Nephron (organoid): ENCODE measurements at regions not wholly inside any gene's neighbourhood (a gene's known extent, or its start where the extent isn't known, plus 50 kb on each side); places are given as distances from the start of the nearest gene placed in this dataset.
"Not testable (repeated sequence)": the region's sequence is repeated elsewhere in the genome, so short reads cannot be mapped to it uniquely, and the experiment has no call there.

ENCODE experiments used
- H3K27ac Mint-ChIP-seq, 3 experiments: 2 replicates each; pipeline ENCODE4 v1.8.0; 2020; ENCODE audit warnings: mixed read lengths in 3 of 3, mild to moderate bottlenecking in 2 of 3, moderate library complexity in 1 of 3
- H3K27me3 Mint-ChIP-seq: 2 replicates; pipeline ENCODE4 v1.8.0; 2021; ENCODE audit warnings: low read depth, mild to moderate bottlenecking, moderate library complexity, mixed read lengths
- H3K36me3 Mint-ChIP-seq: 2 replicates; pipeline ENCODE4 v1.8.0; 2020; ENCODE audit warnings: low read depth, mixed read lengths
- H3K4me1 Mint-ChIP-seq: 2 replicates; pipeline ENCODE4 v1.8.0; 2020; ENCODE audit warnings: mixed read lengths
- H3K4me3 Mint-ChIP-seq, 3 experiments: 2 replicates each; pipeline ENCODE4 v1.8.0; 2020; ENCODE audit warnings: mild to moderate bottlenecking in 3 of 3, mixed read lengths in 3 of 3, moderate library complexity in 2 of 3
- H3K9me3 Mint-ChIP-seq: 2 replicates; pipeline ENCODE4 v1.8.0; 2020; ENCODE audit warnings: mixed read lengths
- TF ChIP-seq, protein P1 (sequence below), 3 experiments: fragments of 200-600 bp; sonication (generic); IDR thresholded peaks; one replicate each; pipeline ENCODE4 v1.5.0; 2021; ENCODE audit warnings: antibody characterized with exemption in 3 of 3; ENCODE audit not compliant: unreplicated experiment in 3 of 3

DNA sequence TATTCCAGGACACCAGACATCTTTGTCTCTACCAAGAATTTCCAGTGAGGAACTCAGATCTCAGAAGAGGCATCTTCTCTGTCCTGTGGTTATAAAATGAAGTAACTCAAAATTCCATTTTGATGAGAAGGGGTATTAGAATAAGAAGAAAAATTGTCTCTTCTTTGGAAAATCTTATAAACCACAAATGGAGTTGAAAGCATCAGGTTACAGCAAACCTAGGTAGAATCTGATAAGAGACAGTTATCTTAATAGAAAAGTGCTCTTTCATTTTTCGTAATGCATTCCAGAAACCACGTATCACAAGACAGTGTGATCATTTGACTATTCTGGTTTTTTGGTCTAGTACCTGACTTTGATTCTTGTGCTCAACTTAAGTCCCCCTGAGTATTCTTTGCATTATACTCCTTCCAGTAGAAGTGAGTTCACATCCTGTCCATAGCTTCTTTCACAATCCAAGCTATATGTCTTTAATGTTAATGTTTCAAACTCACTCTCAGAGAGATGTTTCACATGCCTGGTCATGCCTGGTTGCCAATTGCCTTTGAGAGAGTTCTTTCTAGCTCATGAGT, 120.9 kb upstream of the PRDX6 start:
- peaks cover 10% of the 10 kb centered on the region for H3K9me3 Mint-ChIP-seq
- no peaks in the 10 kb centered on the region for H3K4me1 Mint-ChIP-seq
- H3K4me3 Mint-ChIP-seq = no peak overlapping the region
- H3K27ac Mint-ChIP-seq = no peak overlapping the region
- TF ChIP-seq, protein P1, sequence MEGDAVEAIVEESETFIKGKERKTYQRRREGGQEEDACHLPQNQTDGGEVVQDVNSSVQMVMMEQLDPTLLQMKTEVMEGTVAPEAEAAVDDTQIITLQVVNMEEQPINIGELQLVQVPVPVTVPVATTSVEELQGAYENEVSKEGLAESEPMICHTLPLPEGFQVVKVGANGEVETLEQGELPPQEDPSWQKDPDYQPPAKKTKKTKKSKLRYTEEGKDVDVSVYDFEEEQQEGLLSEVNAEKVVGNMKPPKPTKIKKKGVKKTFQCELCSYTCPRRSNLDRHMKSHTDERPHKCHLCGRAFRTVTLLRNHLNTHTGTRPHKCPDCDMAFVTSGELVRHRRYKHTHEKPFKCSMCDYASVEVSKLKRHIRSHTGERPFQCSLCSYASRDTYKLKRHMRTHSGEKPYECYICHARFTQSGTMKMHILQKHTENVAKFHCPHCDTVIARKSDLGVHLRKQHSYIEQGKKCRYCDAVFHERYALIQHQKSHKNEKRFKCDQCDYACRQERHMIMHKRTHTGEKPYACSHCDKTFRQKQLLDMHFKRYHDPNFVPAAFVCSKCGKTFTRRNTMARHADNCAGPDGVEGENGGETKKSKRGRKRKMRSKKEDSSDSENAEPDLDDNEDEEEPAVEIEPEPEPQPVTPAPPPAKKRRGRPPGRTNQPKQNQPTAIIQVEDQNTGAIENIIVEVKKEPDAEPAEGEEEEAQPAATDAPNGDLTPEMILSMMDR (IDR thresholded peaks at IDR 0.05; ENCODE audit: unreplicated experiment in 3 of 3) = no peak
- H3K27me3 Mint-ChIP-seq = no peaks in the 10 kb centered on the region
- no peaks in the 10 kb centered on the region for H3K36me3 Mint-ChIP-seq

DNA sequence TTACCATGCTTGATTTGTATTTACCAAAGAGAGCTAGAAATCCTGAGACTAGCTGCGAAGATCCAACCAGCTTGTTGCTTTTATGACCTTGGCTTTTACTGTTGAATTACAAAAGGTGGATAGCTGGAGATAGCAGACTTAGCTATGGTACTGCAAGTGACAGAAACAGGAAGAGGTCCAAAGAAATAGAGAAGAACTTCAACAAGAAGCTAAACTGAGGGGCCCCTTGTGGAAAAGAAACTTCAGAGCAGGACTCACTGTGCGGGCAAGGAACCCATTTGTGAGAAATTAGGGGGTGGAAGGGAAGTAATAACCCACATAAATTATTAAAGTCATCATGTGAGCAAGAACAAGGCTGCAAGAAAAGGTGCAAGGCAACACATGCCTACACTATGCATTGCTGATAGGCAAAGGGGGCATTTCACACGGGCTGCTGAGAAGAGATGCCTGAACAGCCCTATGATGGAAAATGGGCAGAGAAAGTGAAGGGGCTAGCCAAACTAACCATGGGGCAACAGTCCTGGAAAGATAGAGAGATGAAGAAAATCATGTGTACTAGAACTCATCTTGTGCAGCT, 116.6 kb upstream of the PRDX6 start:
- H3K4me3 Mint-ChIP-seq = no peak overlapping the region
- TF ChIP-seq, protein P1 (IDR thresholded peaks at IDR 0.05; ENCODE audit: unreplicated experiment in 3 of 3) = no peak
- no peaks in the 10 kb centered on the region for H3K36me3 Mint-ChIP-seq
- no peaks in the 10 kb centered on the region for H3K27me3 Mint-ChIP-seq
- no peak overlapping the region for H3K27ac Mint-ChIP-seq
- H3K9me3 Mint-ChIP-seq = no peaks in the 10 kb centered on the region
- no peaks in the 10 kb centered on the region for H3K4me1 Mint-ChIP-seq

- Mint-ChIP-seq H3K4me1 (no peaks in the 10 kb centered on the region), H3K4me3 (no peak overlapping the region), H3K27ac (no peak overlapping the region), H3K9me3 (no peaks in the 10 kb centered on the region), H3K36me3 (no peaks in the 10 kb centered on the region), H3K27me3 (no peaks in the 10 kb centered on the region)
- TF ChIP-seq, protein P1 (IDR thresholded peaks at IDR 0.05; ENCODE audit: unreplicated experiment in 3 of 3) = no peak
These were observed 114.6 kb upstream of the PRDX6 start for GRCh38 chr1:173362543-173362942.

GRCh38 chr1:173364827-173365226, 112.3 kb upstream of the PRDX6 start:
- Mint-ChIP-seq H3K4me1 (no peaks in the 10 kb centered on the region), H3K27ac (no peak overlapping the region), H3K36me3 (no peaks in the 10 kb centered on the region), H3K9me3 (no peaks in the 10 kb centered on the region), H3K4me3 (no peak overlapping the region), H3K27me3 (no peaks in the 10 kb centered on the region)
- TF ChIP-seq, protein P1 (IDR thresholded peaks at IDR 0.05; ENCODE audit: unreplicated experiment in 3 of 3) = no peak

DNA sequence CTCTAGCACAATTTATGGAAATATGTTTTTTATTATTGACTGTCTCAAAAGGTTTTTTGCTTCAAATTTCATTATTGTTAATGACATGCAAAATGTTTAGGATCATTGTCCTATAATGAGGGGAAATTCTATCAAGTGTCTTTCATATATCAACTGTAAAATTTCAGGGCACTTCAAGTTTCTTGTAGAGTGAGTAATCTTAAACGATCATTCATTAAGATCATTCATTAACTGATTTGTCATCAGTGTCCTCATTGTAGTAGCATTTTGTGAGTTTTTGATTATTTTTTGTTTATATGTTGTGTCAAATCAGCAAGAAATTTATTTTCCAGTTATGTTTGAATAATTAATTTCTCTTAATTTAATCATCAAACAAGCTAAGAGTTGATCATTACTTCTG, 111.8 kb upstream of the PRDX6 start:
- no peak overlapping the region for H3K27ac Mint-ChIP-seq
- H3K9me3 Mint-ChIP-seq = no peaks in the 10 kb centered on the region
- H3K4me1 Mint-ChIP-seq = no peaks in the 10 kb centered on the region
- TF ChIP-seq, protein P1 (IDR thresholded peaks at IDR 0.05; ENCODE audit: unreplicated experiment in 3 of 3) = no peak
- H3K36me3 Mint-ChIP-seq = no peaks in the 10 kb centered on the region
- no peaks in the 10 kb centered on the region for H3K27me3 Mint-ChIP-seq
- no peak overlapping the region for H3K4me3 Mint-ChIP-seq

GRCh38 chr1:173367136-173367535, 110.0 kb upstream of the PRDX6 start:
- Mint-ChIP-seq H3K36me3 (no peaks in the 10 kb centered on the region), H3K27ac (no peak overlapping the region), H3K9me3 (no peaks in the 10 kb centered on the region), H3K27me3 (no peaks in the 10 kb centered on the region), H3K4me1 (no peaks in the 10 kb centered on the region), H3K4me3 (no peak overlapping the region)
- TF ChIP-seq, protein P1 (IDR thresholded peaks at IDR 0.05; ENCODE audit: unreplicated experiment in 3 of 3) = no peak

GRCh38 chr1:173370586-173370985, 106.5 kb upstream of the PRDX6 start:
- H3K36me3 Mint-ChIP-seq, H3K4me1 Mint-ChIP-seq, H3K27me3 Mint-ChIP-seq, H3K4me3 Mint-ChIP-seq, H3K27ac Mint-ChIP-seq, H3K9me3 Mint-ChIP-seq: not testable (repeated sequence)

- not testable (repeated sequence) for H3K27ac Mint-ChIP-seq, H3K4me3 Mint-ChIP-seq, H3K4me1 Mint-ChIP-seq, H3K36me3 Mint-ChIP-seq, H3K27me3 Mint-ChIP-seq
- H3K9me3 Mint-ChIP-seq = peaks cover 34% of the 10 kb centered on the region
These were observed 101.1 kb upstream of the PRDX6 start for GRCh38 chr1:173376065-173376464.
